A673 (cell line): ENCODE measurements at regions not wholly inside any gene's neighbourhood (a gene's known extent, or its start where the extent isn't known, plus 50 kb on each side); places are given as distances from the start of the nearest gene placed in this dataset.

Source experiments
- BruUV-seq: library from RNA; stranded (reverse); fragments of 400-500 nt; replicated peaks from 2 replicates; lab custom pipeline; 2021; lab: Mats Ljungman, UMichigan
- CTCF ChIA-PET: fragments of 300-600 bp; sonication (Branson Sonifier 250); formaldehyde crosslinking; loops from one replicate; lab custom pipeline; 2022; ENCODE audit warnings: antibody characterized with exemption; lab: Charles Lee
- POLR2A ChIA-PET: fragments of 300-600 bp; sonication (Branson Sonifier 250); formaldehyde crosslinking; loops from one replicate; lab custom pipeline; 2022; ENCODE audit warnings: antibody characterized with exemption; ENCODE audit not compliant: low non-redundant PET; lab: Charles Lee
- DNase-seq: peaks from one replicate; pipeline ENCODE4 v3.0.0-alpha.2; 2015; ENCODE audit warnings: low spot score
- H3K27ac ChIP-seq: fragments of 200-600 bp; sonication (generic); 2 replicates; pipeline ENCODE4 v1.5.1; 2016; ENCODE audit warnings: mixed run types, low read depth, mild to moderate bottlenecking, mixed read lengths, antibody characterized with exemption, low read length; ENCODE audit not compliant: poor library complexity, severe bottlenecking
- H3K27me3 ChIP-seq: fragments of 200-600 bp; sonication (generic); replicated peaks from 2 replicates; pipeline ENCODE4 v1.6.1; 2017; ENCODE audit warnings: mixed run types, low read depth, mild to moderate bottlenecking, mixed read lengths, antibody characterized with exemption, low read length; ENCODE audit not compliant: insufficient read depth, poor library complexity
- H3K36me3 ChIP-seq: fragments of 200-600 bp; sonication (generic); 2 replicates; pipeline ENCODE4 v1.6.1; 2016; ENCODE audit warnings: mixed run types, mild to moderate bottlenecking, mixed read lengths, antibody characterized with exemption, low read length; ENCODE audit not compliant: insufficient read depth, poor library complexity, severe bottlenecking
- H3K4me1 ChIP-seq: fragments of 200-600 bp; sonication (generic); 2 replicates; pipeline ENCODE4 v1.6.1; 2017; ENCODE audit warnings: mixed run types, mild to moderate bottlenecking, mixed read lengths, antibody characterized with exemption, low read length; ENCODE audit not compliant: insufficient read depth, poor library complexity, severe bottlenecking
- H3K4me3 ChIP-seq: fragments of 200-600 bp; sonication (generic); 2 replicates; pipeline ENCODE4 v1.5.1; 2016; ENCODE audit warnings: low read depth, mixed run types, mild to moderate bottlenecking, mixed read lengths, low read length; ENCODE audit not compliant: poor library complexity, severe bottlenecking
- H3K9me3 ChIP-seq: fragments of 200-600 bp; sonication (generic); 2 replicates; pipeline ENCODE4 v1.6.1; 2016; ENCODE audit warnings: mixed run types, low read depth, mild to moderate bottlenecking, mixed read lengths, antibody characterized with exemption, low read length; ENCODE audit not compliant: poor library complexity, severe bottlenecking
- CTCF ChIP-seq: fragments of 300-800, 200-600 bp; sonication (generic); conservative IDR thresholded peaks from 2 replicates; pipeline ENCODE4 v1.5.1; 2017; ENCODE audit warnings: low read depth, mild to moderate bottlenecking, antibody characterized with exemption, low read length, moderate library complexity, mixed read lengths
- EZH2 ChIP-seq: fragments of 200-600 bp; sonication (generic); IDR thresholded peaks from 2 replicates; pipeline ENCODE4 v1.6.1; 2017; ENCODE audit warnings: borderline replicate concordance, low read depth, mild to moderate bottlenecking, mixed read lengths, antibody characterized with exemption, low read length; ENCODE audit not compliant: poor library complexity, severe bottlenecking
- intact Hi-C: fragments of 100-400 bp; cut with micrococcal nuclease; formaldehyde crosslinking; loops from one replicate; pipeline ENCODE4 v1.10.0; 2022; ENCODE audit not compliant: unreplicated experiment

GRCh38 chr16:60902114-60902513, 1134.1 kb downstream of the CDH8 start:
- H3K27me3 ChIP-seq = no peaks in the 10 kb centered on the region
- intact Hi-C loops = no loop called here
- CTCF ChIA-PET = no interaction called here

GRCh38 chr16:60882816-60883215, 1153.4 kb downstream of the CDH8 start:
- POLR2A ChIA-PET = no interaction called here
- Histone ChIP-seq H3K4me1 (no peaks in the 10 kb centered on the region), H3K9me3 (no peaks in the 10 kb centered on the region), H3K27ac (no peak overlapping the region), H3K36me3 (no peaks in the 10 kb centered on the region), H3K4me3 (no peak overlapping the region), H3K27me3 (no peaks in the 10 kb centered on the region)
- no TSS peak for BruUV-seq
- CTCF ChIA-PET = no interaction called here
- intact Hi-C loops = no loop called here
- TF ChIP-seq CTCF (no peak), EZH2 (no peak)
- no peak for DNase-seq

More at GRCh38 chr16:60902114-60902513, 1134.1 kb downstream of the CDH8 start:
- DNase-seq = no peak
- Histone ChIP-seq H3K4me3 (no peak overlapping the region), H3K27ac (no peak overlapping the region), H3K36me3 (no peaks in the 10 kb centered on the region), H3K4me1 (no peaks in the 10 kb centered on the region), H3K9me3 (no peaks in the 10 kb centered on the region)
- BruUV-seq = no TSS peak
- TF ChIP-seq EZH2 = no peak
- TF ChIP-seq CTCF = no peak
- POLR2A ChIA-PET = no interaction called here

- no peaks in the 10 kb centered on the region for H3K4me1 ChIP-seq
- H3K4me3 ChIP-seq = no peak overlapping the region
- CTCF ChIA-PET = no interaction called here
- H3K9me3 ChIP-seq = no peaks in the 10 kb centered on the region
- no TSS peak for BruUV-seq
- H3K36me3 ChIP-seq = no peaks in the 10 kb centered on the region
- intact Hi-C loops = no loop called here
- DNase-seq = no peak
- POLR2A ChIA-PET = no interaction called here
- TF ChIP-seq CTCF = no peak
- no peak for TF ChIP-seq EZH2
- H3K27ac ChIP-seq = no peak overlapping the region
- no peaks in the 10 kb centered on the region for H3K27me3 ChIP-seq
Measured at GRCh38 chr16:60852635-60853034, 1183.6 kb downstream of the CDH8 start.
